GM18505 (cell line): ENCODE measurements at regions not wholly inside any gene's neighbourhood (a gene's known extent, or its start where the extent isn't known, plus 50 kb on each side); places are given as distances from the start of the nearest gene placed in this dataset.

Experiments used
- ATAC-seq: cut with Tn5 transposase; IDR thresholded peaks from one replicate; pipeline ENCODE4 v1.9.1; 2021; ENCODE audit not compliant: unreplicated experiment
- POLR2A ChIP-seq: IDR thresholded peaks from 4 replicates; pipeline ENCODE4 v1.6.1; 2011; ENCODE audit warnings: borderline replicate concordance; ENCODE audit not compliant: insufficient read depth, insufficient read length; ENCODE audit errors: extremely low read depth

- ATAC-seq = no peak
- TF ChIP-seq POLR2A = no peak
Observed at GRCh38 chr3:177441276-177441812, 244.1 kb upstream of the TBL1XR1 start.

DNA sequence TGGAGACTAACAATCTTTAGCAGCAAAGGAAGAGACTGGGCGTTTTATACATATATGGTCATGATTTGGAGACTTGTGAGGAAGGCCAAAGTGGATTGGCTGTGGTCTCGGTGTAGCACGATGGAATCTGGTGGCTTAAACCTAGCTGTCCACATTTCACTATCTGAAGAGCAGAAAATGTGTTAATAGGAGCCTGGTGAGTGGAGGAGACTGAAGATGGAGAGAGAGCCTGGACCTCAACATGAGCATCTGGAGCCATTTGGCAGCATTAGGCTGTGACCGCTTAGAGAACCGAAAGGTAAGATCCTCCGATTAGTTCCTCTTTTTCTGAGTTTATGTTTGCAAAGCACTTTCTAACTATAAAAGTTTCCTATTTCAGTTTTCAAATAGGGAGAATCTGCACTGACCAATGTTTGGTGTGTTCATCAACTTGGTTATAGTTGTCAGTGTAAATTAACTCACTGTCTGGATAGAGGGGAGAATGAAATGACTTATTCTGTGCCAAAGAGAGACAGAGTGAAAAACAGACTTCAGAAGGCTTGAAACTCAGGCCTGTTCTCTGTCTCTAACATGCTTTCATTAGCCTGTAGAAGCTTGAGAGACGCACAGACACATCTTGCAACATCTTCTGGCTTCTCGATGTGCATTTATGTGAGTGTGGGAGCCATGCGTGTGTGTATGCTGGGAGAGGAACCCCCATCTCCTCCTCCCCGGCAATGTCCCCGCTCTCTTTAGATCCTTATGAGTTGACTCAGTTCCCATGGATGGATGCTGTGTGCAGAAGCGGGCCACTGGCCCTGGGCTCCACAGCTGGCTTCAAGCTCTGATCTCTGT is 244.7 kb upstream of the TBL1XR1 start:
- TF ChIP-seq POLR2A = no peak
- ATAC-seq = peak; percentile 98

DNA sequence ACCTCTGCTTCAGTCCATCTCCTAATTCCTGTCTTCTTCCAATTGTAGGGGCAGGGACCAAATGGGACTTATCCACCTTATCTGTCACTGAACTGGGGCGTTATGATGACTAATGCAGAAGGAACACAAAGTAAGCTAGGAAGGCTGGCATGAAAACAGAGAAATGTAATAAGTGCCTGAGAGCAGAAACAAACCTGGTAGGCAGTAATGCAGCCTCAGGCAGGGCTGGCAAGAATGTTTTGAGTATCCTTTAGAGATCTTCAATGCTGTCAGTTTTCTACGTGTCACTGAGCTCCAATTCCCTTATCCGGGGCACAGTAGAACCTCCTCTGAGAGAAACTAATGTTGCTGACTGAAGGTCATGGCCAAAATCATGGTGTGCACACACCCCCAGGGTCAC is 246.2 kb upstream of the TBL1XR1 start:
- no peak for ATAC-seq
- no peak for TF ChIP-seq POLR2A

DNA sequence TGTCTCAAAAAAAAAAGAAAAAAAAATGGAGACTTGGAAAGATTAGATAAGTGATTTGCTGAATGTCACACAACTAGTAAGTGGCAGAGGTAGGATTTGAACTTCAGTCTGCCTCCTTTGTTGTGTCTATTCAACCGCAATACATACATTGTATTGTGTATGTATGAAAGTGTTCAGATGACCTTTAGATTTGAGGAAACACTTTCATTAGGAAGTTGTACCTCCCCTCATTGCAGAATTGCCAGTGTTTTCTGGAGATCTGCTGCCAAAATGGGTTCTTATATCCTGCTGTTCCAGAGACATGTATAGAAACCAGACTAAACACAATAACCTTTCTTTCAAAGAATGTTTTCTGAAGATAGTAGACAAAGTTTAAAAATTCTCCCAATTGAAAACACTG is 247.4 kb upstream of the TBL1XR1 start:
- ATAC-seq = no peak
- TF ChIP-seq POLR2A = no peak

GRCh38 chr3:177445549-177445948 is 248.3 kb upstream of the TBL1XR1 start:
- TF ChIP-seq POLR2A = no peak
- no peak for ATAC-seq

DNA sequence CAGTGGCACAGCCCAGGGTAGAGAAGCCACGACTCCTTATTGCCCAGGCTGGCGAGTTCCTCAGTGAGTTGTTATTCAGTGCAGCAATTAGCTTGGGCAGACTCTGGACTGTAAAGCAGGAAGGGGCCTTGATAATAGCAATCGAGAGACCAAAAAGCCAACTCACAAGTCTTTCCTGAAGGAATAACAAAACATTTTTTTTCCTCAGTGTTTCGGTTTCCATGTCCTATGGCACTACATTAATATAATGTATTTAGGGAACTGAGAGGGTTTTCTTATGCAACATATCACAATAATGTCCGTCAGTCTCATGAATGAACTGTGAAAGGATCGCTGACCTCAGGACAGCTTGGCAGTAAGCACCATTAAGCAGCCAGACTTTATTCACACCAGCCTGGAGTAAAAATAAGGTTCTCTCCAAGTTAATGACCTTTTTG is 248.9 kb upstream of the TBL1XR1 start:
- TF ChIP-seq POLR2A = no peak
- ATAC-seq = no peak

- no peak for TF ChIP-seq POLR2A
- no peak for ATAC-seq
Observed at GRCh38 chr3:177447938-177448337, 250.7 kb upstream of the TBL1XR1 start.

DNA sequence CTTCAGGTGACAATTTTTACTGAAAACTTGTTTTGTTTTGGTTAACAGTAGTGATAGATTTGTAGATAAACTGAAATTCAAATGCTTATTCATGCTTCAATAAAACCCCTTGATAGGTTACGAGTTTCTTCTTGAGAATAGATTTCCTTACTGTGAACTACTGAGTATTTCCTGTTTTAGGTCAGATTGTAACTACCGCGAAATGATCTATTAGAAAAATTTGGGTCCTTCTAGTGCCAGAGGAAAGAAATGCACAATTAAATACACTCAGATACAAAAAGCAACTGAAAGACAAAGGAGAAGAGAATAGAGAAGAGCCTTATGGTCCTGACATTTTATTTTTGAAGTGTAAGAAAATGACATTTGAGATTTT is 251.7 kb upstream of the TBL1XR1 start:
- TF ChIP-seq POLR2A = no peak
- peak; percentile 27 for ATAC-seq

- peak; percentile 87 for ATAC-seq
- TF ChIP-seq POLR2A = no peak
Observed at GRCh38 chr3:177449360-177450006, 252.2 kb upstream of the TBL1XR1 start.

DNA sequence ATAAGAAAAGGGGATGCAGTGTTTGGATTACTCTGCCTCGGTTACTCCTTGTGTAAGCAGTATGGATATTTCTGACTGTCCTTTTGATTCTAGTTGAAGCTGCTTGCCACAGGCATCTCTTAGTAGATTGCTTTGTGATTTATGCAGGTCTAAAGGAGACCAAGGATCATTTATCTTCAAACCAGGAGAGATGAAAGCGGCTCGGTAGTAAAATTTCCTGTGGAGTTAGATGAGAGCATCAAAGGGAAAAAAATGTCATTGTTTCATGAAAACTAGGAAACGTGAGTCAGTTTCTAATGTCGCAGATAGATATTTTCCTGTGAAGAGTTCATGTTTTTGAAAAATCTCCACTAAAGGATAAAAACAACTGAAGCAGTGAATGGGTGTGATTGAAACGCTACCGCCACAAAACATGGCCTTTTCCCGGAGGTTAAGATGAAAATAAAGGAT is 254.0 kb upstream of the TBL1XR1 start:
- ATAC-seq = no peak
- no peak for TF ChIP-seq POLR2A

GRCh38 chr3:177451864-177452830 is 254.9 kb upstream of the TBL1XR1 start:
- no peak for TF ChIP-seq POLR2A
- no peak for ATAC-seq

- no peak for TF ChIP-seq POLR2A
- ATAC-seq = no peak
Observed at GRCh38 chr3:177452831-177453450, 255.7 kb upstream of the TBL1XR1 start.
